ENCODE measurements at regions not wholly inside any gene's neighbourhood (a gene's known extent, or its start where the extent isn't known, plus 50 kb on each side); places are given as distances from the start of the nearest gene placed in this dataset.

- intact Hi-C loops (cut with micrococcal nuclease) = loop anchor here (5.0 kb wide), 1 partner anchor 794 kb away; no protein-coding TSS in a partner anchor
- ChIA-PET POLR2A (interaction anchor here (0.6 to 6.2 kb wide), 3 partner anchors 54 to 401 kb away, joined by 3 to 31 read pairs (median 4); partner anchors contain the start of genes CENPL, DARS2 and PRDX6), CTCF (interaction anchor here (0.6 to 1.7 kb wide), 2 partner anchors 402 to 672 kb away, joined by 3 to 7 read pairs; no protein-coding TSS in a partner anchor)
- Mint-ChIP-seq H3K4me3 (ENCODE audit: unreplicated experiment) (no peak overlapping the region), H3K9me3 (ENCODE audit: unreplicated experiment) (no peaks in the 10 kb centered on the region), H3K27ac (ENCODE audit: low read depth, unreplicated experiment) (no peak overlapping the region), H3K27me3 (ENCODE audit: insufficient read depth, unreplicated experiment) (no peaks in the 10 kb centered on the region), H3K4me1 (ENCODE audit: insufficient read depth, unreplicated experiment) (peaks cover 31% of the 10 kb centered on the region), H3K36me3 (ENCODE audit: insufficient read depth, unreplicated experiment) (peaks cover 5% of the 10 kb centered on the region)
- BruUV-seq (replicated peaks) = no TSS peak
- TF ChIP-seq, protein P1, sequence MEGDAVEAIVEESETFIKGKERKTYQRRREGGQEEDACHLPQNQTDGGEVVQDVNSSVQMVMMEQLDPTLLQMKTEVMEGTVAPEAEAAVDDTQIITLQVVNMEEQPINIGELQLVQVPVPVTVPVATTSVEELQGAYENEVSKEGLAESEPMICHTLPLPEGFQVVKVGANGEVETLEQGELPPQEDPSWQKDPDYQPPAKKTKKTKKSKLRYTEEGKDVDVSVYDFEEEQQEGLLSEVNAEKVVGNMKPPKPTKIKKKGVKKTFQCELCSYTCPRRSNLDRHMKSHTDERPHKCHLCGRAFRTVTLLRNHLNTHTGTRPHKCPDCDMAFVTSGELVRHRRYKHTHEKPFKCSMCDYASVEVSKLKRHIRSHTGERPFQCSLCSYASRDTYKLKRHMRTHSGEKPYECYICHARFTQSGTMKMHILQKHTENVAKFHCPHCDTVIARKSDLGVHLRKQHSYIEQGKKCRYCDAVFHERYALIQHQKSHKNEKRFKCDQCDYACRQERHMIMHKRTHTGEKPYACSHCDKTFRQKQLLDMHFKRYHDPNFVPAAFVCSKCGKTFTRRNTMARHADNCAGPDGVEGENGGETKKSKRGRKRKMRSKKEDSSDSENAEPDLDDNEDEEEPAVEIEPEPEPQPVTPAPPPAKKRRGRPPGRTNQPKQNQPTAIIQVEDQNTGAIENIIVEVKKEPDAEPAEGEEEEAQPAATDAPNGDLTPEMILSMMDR (IDR thresholded peaks at IDR 0.05; ENCODE audit: unreplicated experiment) = no peak
- no peak for DNase-seq (ENCODE audit: unreplicated experiment)
Measured at GRCh38 chr1:173423291-173423690, 53.8 kb upstream of the PRDX6 start.

DNA sequence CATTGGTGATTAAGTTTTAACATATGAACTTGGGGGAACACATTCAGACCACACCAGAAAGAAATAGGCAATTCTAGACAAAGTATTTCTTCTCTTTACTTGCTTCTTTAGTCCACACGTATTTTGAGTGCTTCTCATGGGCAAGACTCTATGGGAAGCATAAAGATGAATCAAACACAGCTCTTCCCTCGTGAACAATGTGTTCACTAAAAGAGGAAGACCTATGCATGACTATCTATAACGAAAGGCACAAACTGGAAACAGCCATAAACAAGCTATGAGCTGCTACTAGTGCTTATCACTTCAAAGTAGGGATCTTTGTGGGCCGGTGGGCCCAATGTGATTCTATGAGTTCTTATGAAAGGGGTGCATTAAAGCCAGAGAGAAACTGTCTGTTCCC is 53.0 kb upstream of the PRDX6 start:
- Mint-ChIP-seq H3K9me3 (ENCODE audit: unreplicated experiment) (no peaks in the 10 kb centered on the region), H3K4me1 (ENCODE audit: insufficient read depth, unreplicated experiment) (peaks cover 34% of the 10 kb centered on the region), H3K36me3 (ENCODE audit: insufficient read depth, unreplicated experiment) (peaks cover 5% of the 10 kb centered on the region), H3K27ac (ENCODE audit: low read depth, unreplicated experiment) (peak overlapping the region; percentile 39), H3K4me3 (ENCODE audit: unreplicated experiment) (no peak overlapping the region), H3K27me3 (ENCODE audit: insufficient read depth, unreplicated experiment) (no peaks in the 10 kb centered on the region)
- intact Hi-C loops (cut with micrococcal nuclease) = loop anchor here (5.0 kb wide), 1 partner anchor 793 kb away; no protein-coding TSS in a partner anchor
- POLR2A ChIA-PET = interaction anchor here (0.8 to 6.2 kb wide), 2 partner anchors 14 to 53 kb away, joined by 4 to 31 read pairs; partner anchors contain the start of gene PRDX6
- BruUV-seq (replicated peaks) = no TSS peak
- CTCF ChIA-PET = interaction anchor here (0.7 to 1.7 kb wide), 3 partner anchors 54 to 401 kb away, joined by 3 to 7 read pairs (median 3); no protein-coding TSS in a partner anchor
- DNase-seq (ENCODE audit: unreplicated experiment) = no peak
- TF ChIP-seq, protein P1 (IDR thresholded peaks at IDR 0.05; ENCODE audit: unreplicated experiment) = no peak

DNA sequence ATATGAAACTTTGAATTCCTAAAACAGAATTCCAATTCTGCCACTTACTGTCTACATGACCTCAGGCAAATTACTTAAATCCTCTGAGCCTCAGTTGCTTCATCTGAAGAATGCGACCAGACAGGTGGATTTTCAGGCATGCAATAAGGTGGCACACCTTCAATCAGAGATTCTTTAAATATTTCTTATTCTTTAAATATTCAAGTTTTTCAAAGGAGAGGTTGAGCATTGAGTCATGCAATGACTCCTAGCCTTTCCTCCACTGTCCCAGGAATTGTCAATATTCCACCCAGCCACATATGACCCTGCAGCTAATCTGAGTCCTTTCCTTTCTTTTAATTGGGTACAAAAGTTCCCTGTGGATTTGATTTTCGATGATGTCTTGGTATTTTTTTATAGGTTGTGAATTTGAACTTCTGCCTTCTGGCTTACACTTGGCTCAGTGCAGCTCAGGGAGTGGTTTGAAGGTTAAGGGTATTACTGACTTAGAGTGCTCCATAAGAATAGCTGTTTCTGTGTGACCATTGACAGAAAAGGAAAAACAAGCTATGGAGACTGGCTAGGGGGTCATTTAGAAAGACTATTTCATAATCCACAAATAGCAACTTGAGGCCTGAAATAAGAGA is 52.2 kb upstream of the PRDX6 start:
- DNase-seq (ENCODE audit: unreplicated experiment) = no peak
- Mint-ChIP-seq H3K27ac (ENCODE audit: low read depth, unreplicated experiment) (peak overlapping the region; percentile 39), H3K36me3 (ENCODE audit: insufficient read depth, unreplicated experiment) (peaks cover 5% of the 10 kb centered on the region), H3K9me3 (ENCODE audit: unreplicated experiment) (no peaks in the 10 kb centered on the region), H3K4me3 (ENCODE audit: unreplicated experiment) (no peak overlapping the region), H3K27me3 (ENCODE audit: insufficient read depth, unreplicated experiment) (no peaks in the 10 kb centered on the region), H3K4me1 (ENCODE audit: insufficient read depth, unreplicated experiment) (peaks cover 38% of the 10 kb centered on the region)
- POLR2A ChIA-PET = interaction anchor here (1.1 to 6.2 kb wide), 3 partner anchors 52 to 399 kb away, joined by 4 to 31 read pairs (median 5); partner anchors contain the start of genes CENPL, DARS2, KLHL20 and PRDX6
- BruUV-seq (replicated peaks) = no TSS peak
- intact Hi-C loops (cut with micrococcal nuclease) = loop anchor here (5.0 kb wide), 1 partner anchor 792 kb away; no protein-coding TSS in a partner anchor
- TF ChIP-seq, protein P1 (IDR thresholded peaks at IDR 0.05; ENCODE audit: unreplicated experiment) = no peak
- CTCF ChIA-PET = interaction anchor here (0.5 to 1.7 kb wide), 11 partner anchors 9 to 405 kb away, joined by 3 to 7 read pairs (median 3); no protein-coding TSS in a partner anchor

- Mint-ChIP-seq H3K27me3 (ENCODE audit: insufficient read depth, unreplicated experiment) (no peaks in the 10 kb centered on the region), H3K36me3 (ENCODE audit: insufficient read depth, unreplicated experiment) (peaks cover 5% of the 10 kb centered on the region), H3K27ac (ENCODE audit: low read depth, unreplicated experiment) (no peak overlapping the region), H3K4me3 (ENCODE audit: unreplicated experiment) (no peak overlapping the region), H3K4me1 (ENCODE audit: insufficient read depth, unreplicated experiment) (peaks cover 42% of the 10 kb centered on the region), H3K9me3 (ENCODE audit: unreplicated experiment) (no peaks in the 10 kb centered on the region)
- no peak for DNase-seq (ENCODE audit: unreplicated experiment)
- ChIA-PET POLR2A (interaction anchor here (0.6 to 6.2 kb wide), 6 partner anchors 51 to 643 kb away, joined by 3 to 31 read pairs (median 4); partner anchors contain the start of genes CENPL, DARS2, GAS5 and KLHL20), CTCF (interaction anchor here (0.5 to 2.2 kb wide), 6 partner anchors 62 to 681 kb away, joined by 3 to 6 read pairs (median 4); no protein-coding TSS in a partner anchor)
- BruUV-seq (replicated peaks) = no TSS peak
- TF ChIP-seq, protein P1 (IDR thresholded peaks at IDR 0.05; ENCODE audit: unreplicated experiment) = no peak
- intact Hi-C loops (cut with micrococcal nuclease) = no loop called here
Measured at GRCh38 chr1:173426057-173426456, 51.1 kb upstream of the PRDX6 start.

All from MCF 10A (cell line).